GM21447 (cell line): ENCODE measurements at regions not wholly inside any gene's neighbourhood (a gene's known extent, or its start where the extent isn't known, plus 50 kb on each side); places are given as distances from the start of the nearest gene placed in this dataset.
"Not testable (repeated sequence)": the region's sequence is repeated elsewhere in the genome, so short reads cannot be mapped to it uniquely, and the experiment has no call there.

Source experiments
- ATAC-seq: cut with Tn5 transposase; IDR thresholded peaks from one replicate; pipeline ENCODE4 v1.9.1; 2021; ENCODE audit not compliant: unreplicated experiment

DNA sequence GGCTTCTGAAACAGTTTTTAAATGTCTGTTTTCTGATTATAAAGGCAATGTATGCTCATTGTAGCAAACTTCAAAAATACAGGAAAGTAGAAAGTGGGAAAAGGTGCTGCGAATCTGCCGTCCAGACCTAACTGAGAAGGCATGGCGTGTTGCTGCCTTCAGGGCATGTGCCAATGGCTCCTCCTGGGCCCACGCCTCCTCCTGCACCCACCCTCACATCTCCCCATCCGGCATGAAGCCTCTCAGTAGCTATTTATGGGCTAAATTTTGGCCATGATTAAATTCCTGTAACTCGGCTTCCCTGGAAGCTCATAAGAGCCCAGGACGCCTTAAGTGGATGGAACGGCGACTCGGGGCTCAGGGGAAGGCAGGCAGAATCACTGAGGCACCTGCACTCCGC lies 153.8 kb downstream of the LAT start:
- ATAC-seq: not testable (repeated sequence)

DNA sequence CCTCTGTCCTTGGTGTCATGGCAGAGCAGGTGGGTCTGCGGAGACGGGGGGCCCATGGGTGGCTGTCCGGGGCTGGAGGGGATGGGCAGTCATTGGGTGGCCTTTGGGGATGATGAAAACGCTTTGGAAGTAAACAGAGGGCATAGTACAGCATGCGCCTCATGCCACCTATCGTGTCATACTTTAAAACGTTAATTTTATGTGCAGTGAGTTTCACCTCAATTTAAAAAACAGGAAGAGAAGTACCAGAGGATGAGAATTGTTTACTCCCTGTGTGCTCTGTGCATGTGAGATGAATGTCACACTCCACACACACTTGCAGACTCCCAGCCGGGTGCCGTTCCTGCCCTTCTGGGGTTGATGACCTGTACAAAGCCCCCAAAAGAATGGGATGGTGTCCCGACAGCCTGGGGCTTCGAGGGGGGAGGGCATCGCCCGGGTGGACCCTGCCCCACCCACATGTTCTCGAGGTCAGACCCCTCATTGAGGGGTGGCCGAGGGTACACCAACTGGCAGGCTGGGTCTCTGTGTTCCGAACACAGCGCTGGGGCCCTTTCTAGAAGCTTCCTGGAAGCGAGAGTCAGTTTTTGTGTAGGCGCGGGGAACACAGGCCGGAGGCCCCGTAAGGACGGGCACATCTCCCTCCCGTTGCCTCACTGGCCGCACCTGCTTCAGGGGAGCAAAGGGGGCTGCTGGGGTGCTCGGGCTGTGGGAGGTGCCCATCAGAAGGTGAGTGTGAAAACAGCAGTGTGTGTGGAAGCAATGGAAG lies 153.2 kb downstream of the LAT start:
- ATAC-seq: not testable (repeated sequence)

DNA sequence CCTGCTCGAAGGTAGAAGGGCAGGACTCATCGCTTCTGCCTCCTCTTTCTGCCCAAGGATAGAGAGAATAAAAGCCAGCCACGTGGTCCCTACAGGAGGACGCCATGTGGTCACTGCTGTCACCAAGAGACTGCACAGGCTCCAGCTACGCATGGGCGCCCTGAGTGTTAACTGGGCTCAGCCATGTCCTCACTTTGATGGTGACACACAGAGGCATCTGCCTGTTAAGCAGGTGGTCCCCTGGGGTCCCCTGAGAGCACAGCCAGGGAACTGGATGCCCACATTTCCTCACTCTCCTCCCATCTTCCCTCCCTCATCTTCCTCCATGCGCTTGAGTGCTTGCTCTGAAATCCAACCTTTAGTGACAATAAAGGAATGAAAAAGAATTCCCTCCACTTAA lies 152.6 kb downstream of the LAT start:
- ATAC-seq: not testable (repeated sequence)

DNA sequence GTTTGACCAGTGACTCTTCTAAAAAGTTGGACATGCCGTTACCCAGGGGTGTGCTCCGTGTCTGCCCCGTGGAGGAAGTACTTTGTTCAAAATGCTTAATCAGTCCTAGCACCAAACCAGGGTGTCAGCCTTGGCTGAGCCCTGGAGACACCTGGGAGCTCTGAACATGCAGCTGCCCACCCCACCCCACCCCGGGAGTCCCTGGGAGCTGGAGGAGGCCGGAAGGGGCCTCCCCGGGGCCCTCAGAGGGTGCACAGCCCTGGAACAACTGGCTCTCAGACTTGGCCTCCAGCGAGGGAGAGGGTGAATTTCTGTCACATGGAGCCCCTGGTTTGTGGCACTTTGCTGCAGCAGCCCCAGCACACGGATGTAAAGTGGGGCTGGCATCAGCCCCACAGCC lies 152.1 kb downstream of the LAT start:
- not testable (repeated sequence) for ATAC-seq

DNA sequence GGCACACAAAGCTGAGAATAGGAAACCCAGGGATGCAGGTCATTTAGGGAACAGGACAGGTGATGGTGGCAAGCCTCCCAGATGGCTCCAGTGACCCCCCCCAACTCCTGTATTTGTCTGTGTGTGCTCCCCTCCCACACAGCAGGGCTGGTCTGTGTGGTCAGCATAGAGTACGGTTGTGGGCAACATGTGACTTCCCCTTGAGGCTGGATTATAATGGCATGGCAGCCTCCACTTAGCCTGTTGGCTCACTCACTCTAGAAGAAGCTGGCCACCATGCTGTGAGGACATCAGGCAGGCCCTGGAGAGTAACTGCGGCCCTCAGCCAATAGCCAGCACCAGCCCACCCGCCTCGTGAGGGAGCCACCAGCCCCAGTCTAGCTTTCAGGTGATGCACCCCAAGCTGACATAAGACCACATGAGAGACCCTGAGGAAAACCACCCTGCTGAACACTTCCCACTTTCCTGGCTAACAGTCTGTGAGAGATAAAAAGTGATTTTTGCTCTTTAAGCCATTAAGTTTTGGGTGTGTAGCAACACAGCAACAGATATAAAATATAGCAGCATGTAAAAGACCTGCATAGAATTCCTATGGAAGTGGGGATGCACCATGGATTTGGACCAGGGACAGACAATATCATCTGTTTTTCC lies 151.3 kb downstream of the LAT start:
- not testable (repeated sequence) for ATAC-seq

DNA sequence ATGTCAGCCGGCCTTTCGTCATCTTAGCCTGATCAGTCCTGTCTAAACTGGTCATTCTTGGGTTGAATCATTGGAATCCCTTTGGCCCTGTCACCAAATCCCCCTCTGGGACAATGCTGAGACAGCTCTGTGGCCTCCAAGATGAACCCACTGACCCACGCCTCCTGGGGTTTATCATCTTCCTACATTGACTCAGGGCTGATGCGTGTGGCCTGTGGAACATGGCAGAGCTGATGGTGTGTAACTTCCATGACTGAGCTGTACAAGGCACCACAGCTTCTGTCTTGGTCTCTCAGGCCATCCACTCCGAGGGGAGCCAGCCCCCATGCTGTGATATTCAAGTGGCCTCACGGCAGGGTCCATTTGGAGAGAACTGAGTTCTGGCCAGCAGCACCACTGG lies 150.2 kb downstream of the LAT start:
- ATAC-seq: not testable (repeated sequence)

DNA sequence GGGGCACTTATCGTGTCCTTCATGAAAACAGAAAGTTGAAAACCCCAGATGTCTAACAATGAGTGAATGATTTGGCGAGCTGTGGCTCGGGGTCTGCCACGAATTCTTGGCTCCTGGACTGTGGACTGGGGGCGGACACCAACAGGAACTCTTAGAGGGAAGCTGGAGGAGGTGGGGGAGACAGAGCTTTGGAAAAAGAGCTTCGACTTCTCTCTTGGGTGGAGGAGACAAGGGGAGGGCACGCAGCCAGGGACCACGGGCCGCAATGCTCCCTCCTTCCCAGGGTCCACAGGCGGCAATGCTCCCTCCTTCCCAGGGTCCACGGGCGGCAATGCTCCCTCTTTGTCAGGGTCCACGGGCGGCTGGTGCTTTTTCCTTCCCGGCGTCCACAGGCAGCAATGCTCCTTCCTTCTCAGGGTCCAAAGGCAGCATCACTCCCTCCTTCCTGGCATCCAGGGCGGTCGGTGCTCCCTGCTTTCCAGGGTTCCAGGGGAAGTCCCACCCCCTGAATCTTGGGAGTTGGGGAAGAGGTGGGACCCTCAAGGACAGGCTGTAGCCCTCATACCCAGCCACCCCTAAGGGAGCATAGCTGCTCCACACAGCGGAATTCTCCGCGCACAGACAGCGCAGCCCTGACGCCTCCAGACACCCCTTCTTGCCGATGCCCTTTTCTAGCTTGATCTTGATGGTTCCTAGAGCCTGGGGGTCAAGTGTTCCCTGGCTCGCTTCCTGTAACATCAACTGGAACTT lies 149.0 kb downstream of the LAT start:
- ATAC-seq: not testable (repeated sequence)

DNA sequence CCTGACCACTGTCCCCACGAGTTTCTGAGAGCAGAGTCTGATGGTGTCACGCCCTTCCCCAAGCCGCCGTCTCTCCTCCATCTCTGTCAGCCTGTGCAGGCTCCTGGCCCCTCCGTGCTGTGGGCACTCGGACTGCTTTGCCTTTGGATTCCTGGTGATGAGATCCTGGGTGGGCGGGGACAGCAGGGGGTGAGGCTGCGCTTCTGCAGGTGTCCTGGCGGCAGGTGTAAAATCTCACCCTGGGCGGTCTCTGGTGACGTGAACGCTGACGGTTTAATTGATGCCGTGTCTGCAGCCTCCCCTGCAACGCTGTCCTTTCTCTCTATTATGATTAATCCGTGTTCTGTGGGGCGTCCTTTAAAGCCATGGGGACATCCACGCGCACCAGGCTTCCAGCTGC lies 148.0 kb downstream of the LAT start:
- ATAC-seq: not testable (repeated sequence)

DNA sequence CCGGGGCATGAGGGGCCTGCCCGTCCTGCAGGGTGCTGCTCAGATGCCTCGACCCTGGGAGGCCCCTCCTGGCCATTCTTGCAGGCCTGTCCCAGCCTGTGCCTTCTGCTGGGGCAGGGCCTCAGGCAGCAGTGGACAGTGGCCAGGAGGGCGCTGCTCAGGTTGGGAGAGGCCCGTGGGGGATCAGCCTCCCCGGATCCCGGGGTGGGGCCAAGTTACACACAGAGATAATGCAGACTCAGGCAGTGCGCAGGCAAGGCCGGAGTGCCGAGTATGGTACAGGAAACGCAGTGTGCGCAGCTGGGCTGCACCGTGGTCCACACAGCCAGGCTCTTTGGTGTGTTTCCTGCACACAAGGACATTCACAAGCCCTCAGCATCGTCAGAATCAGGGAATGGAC lies 147.6 kb downstream of the LAT start:
- ATAC-seq: not testable (repeated sequence)

DNA sequence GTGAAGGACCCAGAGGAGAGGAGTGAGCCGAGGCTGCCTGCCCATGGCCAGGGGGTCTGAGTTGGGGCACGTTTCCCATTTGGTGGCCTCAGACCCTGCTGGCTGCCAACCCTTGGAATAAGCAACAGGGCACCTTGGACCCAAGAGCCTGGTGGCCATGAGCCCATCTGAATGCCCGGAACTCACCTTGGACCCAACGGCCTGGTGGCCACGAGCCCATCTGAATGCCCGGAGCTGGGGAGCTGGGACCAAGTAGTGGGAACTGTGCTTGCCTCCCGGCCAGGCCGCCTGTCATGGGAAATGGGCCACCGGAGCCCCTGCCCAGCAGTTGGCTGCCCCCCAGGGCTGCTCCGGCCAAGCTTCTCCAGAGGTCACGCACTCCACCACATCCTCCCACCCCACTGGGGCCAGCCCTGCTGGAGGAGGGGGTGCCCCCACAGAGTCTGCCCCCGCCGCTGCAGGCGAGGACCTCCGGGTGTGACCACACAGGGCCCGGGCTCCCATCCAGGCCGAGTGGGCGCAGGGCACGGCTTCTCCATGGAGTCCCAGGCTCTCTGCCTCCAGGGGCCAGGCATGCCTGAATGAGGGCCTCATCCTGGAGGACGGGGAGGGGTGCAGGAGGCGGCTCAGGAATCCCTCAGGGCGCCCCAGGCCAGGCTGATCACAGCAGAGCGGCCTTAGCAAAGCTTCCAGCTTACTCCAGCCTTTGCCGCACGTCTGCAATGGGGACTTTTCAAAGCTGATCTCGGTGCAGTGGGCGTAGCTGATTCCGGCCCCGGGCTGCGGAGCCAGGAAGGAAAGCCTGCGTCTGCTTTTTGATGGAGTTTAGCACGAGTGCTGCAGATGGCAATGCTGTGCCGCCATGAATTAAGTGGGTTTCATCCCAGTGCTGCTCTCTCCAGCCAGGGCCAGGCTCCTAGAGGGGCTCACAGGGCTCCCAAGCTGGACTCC lies 146.3 kb downstream of the LAT start:
- not testable (repeated sequence) for ATAC-seq

DNA sequence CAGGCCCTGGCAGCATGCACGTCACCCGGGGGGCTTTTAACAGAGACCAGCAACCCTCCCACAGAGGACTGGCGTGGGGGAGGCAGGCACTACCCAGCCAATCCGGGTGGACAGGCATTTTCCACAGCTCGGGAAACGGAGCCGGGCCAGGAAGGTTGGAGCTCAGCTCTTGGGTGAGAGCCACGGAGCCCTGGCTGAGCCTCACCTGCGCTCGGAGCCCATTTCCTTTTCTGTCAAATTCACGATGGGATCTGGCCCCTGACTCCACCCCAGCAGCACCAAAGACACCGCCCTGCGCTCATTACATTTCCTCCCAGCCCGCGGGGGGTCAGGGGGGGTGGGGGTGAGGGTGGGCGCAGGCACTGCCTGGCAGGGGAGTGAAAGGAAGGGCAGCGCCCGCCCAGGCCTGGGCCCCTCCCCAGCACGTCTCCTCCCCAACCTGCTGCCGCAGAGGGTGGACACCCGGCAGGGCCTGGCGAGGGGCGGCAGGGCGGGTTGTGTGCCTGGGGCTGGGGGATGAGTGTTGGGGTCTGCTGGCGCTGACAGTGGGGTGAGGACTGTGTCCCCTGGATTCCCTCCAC lies 145.4 kb downstream of the LAT start:
- ATAC-seq: not testable (repeated sequence)

DNA sequence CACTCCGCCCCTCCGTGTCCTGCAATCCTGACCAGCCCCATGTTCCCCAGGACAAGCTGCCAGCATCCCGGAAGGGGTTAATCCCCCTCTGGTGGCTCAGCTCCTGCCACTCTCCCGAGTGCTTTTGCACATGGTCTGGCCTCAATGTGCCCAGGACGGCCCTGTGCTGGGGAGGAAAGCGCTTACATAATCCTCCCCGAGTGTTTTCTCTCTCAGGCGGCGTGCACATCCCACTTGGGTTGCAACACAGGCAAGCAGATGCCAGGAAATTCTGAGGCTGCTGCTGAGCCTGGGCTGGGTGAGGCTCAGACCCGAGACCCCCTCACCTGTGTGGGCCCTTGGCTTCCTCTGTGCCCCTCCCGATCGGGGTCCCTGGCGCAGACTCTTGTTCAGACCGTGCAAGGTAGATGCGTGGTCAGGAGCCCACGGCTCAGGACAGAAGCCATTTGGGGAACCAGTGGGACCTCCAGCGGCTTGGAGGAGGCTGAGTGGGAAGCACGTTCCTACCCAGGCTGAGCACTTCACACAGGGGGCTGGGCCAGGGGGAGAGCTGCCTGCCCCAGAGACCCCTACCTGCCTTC lies 144.7 kb downstream of the LAT start:
- ATAC-seq: not testable (repeated sequence)

DNA sequence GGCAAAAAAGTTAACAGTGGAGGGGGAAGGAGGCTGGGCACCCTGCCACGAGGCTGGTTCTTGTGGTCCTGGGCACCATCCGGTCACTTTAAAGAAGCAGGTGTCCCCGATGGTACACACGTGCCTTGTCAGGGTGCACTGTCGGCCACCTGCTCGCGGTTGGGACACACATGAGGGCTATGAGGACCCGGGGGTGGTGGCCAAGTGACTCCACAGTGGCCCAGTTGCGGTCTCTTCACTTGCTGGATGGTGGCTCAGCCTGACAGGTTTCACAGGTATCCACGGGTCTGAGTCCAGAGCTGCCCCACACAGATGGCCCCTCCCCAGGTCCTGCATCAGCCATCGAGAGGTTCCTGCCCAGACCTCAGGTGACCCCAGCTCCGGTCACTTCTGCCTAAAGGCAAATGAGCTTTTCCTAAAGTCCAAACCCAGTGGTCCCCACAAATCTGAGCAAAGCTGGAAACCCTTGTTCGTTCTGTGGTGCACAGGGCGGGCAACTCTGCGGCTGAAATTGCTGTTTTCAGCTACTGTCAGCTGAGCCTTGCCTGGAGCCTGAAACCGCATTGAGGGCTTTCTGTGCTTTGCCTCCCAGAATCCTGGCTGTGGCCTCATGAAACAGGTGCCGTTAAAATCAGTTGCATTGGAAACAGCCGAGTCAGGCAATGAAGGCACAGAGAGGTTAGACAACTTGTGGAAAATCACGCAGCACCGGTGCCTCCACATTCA lies 144.0 kb downstream of the LAT start:
- not testable (repeated sequence) for ATAC-seq

DNA sequence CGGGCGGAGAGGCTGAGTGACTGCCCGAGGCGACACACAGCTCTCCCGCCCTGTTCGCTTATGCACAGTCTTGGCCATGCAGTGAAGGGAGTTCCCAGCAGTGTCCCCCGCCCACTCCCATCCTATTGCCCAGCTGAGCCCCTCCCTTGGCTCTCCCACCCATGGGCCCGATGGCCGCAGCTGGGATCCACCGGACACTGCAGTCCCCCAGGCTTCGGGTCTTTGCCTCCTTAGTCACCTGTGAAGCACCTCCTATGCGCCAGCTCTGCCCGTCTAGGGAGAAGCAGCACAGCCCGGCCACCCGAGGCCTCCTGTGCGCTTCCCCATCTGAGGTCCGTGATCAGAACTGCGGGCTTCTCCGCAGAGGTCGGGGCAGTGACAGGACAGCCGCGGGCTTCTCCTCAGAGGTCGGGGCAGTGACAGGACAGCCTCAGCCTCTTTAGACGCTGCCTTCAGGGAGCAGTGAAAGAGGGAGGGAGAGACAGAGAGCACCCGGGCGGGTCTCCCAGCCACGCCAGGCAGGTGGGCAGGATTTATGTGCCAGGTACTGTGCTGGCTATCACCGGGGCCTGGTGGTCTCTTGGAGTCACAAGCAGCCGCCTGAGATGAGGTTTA lies 143.1 kb downstream of the LAT start:
- not testable (repeated sequence) for ATAC-seq

DNA sequence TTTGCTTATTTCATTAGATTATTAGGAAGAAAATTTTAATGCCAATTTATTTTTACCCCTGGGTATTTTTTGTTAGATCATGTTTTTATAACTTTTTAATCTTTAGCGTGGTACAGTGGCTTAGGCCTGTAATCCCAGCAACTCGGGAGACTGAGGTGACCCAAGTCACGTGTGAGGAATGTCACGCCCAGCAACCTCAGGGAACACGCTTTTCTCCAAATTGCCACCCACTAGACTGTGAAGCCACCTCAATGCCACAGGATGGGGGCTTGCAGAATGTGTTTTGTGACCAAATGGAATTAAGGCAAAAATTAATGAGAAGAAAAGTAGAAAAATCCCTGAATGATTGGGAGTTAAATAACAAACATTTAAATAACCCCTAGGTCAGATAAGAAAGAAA lies 141.8 kb downstream of the LAT start:
- no peak for ATAC-seq

DNA sequence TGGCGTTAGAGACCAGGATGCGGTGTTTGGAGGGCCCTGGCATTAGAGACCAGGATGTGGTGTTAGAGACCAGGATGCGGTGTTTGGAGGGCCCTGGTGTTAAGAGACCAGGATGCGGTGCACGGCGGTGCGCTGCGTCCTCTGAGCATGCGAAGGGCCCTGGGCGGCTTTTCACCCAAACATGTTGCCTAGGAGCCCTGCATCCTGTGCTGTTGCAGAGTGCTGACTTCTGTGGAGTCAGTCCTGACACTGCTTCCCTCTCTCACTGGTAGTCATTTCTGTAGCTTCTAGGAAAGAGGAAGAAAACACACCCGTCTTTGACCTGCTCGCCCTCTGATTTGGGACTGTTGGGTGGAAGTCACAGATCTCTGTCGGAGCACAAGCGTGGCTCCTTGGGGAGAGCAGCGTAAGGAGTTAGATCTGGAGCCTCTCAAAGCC lies 141.2 kb downstream of the LAT start:
- no peak for ATAC-seq

DNA sequence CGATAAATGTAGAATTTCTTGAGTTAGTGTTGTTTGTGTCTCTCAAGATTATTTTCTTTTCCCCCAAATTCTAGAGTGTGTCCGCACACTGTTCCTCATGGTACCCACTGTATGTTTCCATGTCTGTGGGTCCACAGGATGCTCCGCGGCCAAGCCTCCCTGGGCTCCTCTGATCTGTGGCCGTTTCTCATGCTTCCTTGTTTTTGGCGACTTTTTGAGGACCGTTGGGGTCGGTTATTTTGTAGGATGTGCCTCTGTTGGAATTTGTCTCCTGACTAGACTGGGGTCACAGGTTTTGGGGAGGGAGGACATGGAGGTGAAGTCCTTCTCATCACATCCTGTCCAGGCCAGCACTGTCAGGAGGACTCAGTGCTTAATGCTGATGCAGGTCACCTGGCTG lies 140.0 kb downstream of the LAT start:
- ATAC-seq: no peak

DNA sequence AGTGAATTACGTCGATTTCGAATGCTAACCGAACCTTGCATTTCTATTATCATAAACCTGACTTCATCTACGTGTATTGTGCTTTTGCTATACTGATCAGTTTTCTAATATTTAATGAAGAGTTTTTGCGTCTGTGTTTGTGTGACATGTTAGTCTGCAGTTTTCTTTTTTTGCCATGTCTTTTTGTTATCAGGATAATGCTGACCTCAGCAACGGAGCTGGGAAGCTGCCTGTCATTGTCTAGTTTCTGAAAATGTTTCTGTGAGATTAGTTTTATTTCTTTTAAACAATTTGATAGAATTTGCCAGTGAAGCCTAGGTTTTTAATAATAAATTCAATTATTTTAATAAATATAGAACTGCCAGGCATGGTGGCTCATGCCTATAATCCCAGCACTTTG lies 139.3 kb downstream of the LAT start:
- ATAC-seq: not testable (repeated sequence)

DNA sequence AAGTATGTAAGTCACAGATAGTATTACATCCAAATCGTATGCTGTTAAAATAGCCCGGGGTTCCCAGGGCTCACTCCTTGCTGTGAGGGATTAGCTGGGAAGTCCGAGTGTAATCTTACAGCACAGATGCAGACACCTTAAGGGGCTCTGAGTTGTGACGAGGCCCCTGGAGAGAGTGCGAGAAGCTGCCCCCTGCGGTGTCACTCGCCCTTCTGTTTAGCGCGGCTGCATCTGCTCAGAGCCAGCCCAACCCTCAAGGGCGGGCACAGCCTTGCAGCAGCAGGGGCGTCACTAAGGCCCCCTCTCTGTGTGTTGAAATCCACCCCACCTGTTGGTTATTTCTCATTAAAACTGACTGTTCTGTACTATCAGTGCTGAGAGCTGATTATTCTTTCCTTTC lies 135.8 kb downstream of the LAT start:
- ATAC-seq: not testable (repeated sequence)
